Progenitor cell of endocrine pancreas (in vitro differentiated cells): ENCODE measurements at regions not wholly inside any gene's neighbourhood (a gene's known extent, or its start where the extent isn't known, plus 50 kb on each side); places are given as distances from the start of the nearest gene placed in this dataset.

Experiments
- DNase-seq: peaks from one replicate; pipeline ENCODE4 v3.0.0; 2021; ENCODE audit warnings: low spot score; ENCODE audit not compliant: unreplicated experiment
- H3K27ac Mint-ChIP-seq: 2 replicates; pipeline ENCODE4 v1.8.0; 2021; ENCODE audit warnings: mild to moderate bottlenecking, moderate library complexity, mixed read lengths
- H3K27me3 Mint-ChIP-seq: 2 replicates; pipeline ENCODE4 v1.8.0; 2021; ENCODE audit warnings: mixed read lengths
- H3K36me3 Mint-ChIP-seq: 2 replicates; pipeline ENCODE4 v1.8.0; 2022; ENCODE audit warnings: mixed read lengths; ENCODE audit not compliant: insufficient read depth
- H3K4me1 Mint-ChIP-seq: 2 replicates; pipeline ENCODE4 v1.8.0; 2021; ENCODE audit warnings: low read depth, mixed read lengths
- H3K4me3 Mint-ChIP-seq: 2 replicates; pipeline ENCODE4 v1.8.0; 2021; ENCODE audit warnings: low read depth, mild to moderate bottlenecking, moderate library complexity, mixed read lengths
- H3K9me3 Mint-ChIP-seq: 2 replicates; pipeline ENCODE4 v1.8.0; 2021; ENCODE audit warnings: low read depth, mixed read lengths
- CTCF ChIP-seq: fragments of 200-600 bp; sonication (generic); IDR thresholded peaks from one replicate; pipeline ENCODE4 v1.5.0; 2021; ENCODE audit warnings: antibody characterized with exemption, mild to moderate bottlenecking; ENCODE audit not compliant: unreplicated experiment

GRCh38 chr6:144820270-144820669, 535.1 kb downstream of the UTRN start:
- no peak overlapping the region for H3K27ac Mint-ChIP-seq
- H3K4me1 Mint-ChIP-seq, result peaks cover 6% of the 10 kb centered on the region
- H3K27me3 Mint-ChIP-seq, result no peaks in the 10 kb centered on the region
- H3K36me3 Mint-ChIP-seq, result peaks cover 17% of the 10 kb centered on the region
- no peak for TF ChIP-seq CTCF
- no peak overlapping the region for H3K4me3 Mint-ChIP-seq
- DNase-seq, result no peak
- no peaks in the 10 kb centered on the region for H3K9me3 Mint-ChIP-seq

GRCh38 chr6:144823131-144823530, 538.0 kb downstream of the UTRN start:
- Mint-ChIP-seq H3K9me3 (no peaks in the 10 kb centered on the region), H3K4me3 (no peak overlapping the region), H3K27ac (no peak overlapping the region), H3K36me3 (peaks cover 16% of the 10 kb centered on the region), H3K27me3 (no peaks in the 10 kb centered on the region), H3K4me1 (peaks cover 6% of the 10 kb centered on the region)
- DNase-seq, result no peak
- no peak for TF ChIP-seq CTCF

GRCh38 chr6:144824018-144824417, 538.9 kb downstream of the UTRN start:
- Mint-ChIP-seq H3K36me3 (peaks cover 18% of the 10 kb centered on the region), H3K9me3 (no peaks in the 10 kb centered on the region), H3K4me3 (no peak overlapping the region), H3K27ac (no peak overlapping the region), H3K27me3 (no peaks in the 10 kb centered on the region), H3K4me1 (peaks cover 3% of the 10 kb centered on the region)
- no peak for DNase-seq
- TF ChIP-seq CTCF, result no peak

GRCh38 chr6:144834426-144835038, 549.4 kb downstream of the UTRN start:
- TF ChIP-seq CTCF, result no peak
- peaks cover 44% of the 10 kb centered on the region for H3K36me3 Mint-ChIP-seq
- H3K9me3 Mint-ChIP-seq, result no peaks in the 10 kb centered on the region
- DNase-seq, result no peak
- H3K4me1 Mint-ChIP-seq, result no peaks in the 10 kb centered on the region
- no peaks in the 10 kb centered on the region for H3K27me3 Mint-ChIP-seq
- H3K4me3 Mint-ChIP-seq, result no peak overlapping the region
- no peak overlapping the region for H3K27ac Mint-ChIP-seq

- Mint-ChIP-seq H3K9me3 (no peaks in the 10 kb centered on the region), H3K36me3 (peaks cover 45% of the 10 kb centered on the region), H3K27me3 (no peaks in the 10 kb centered on the region), H3K4me1 (no peaks in the 10 kb centered on the region), H3K4me3 (no peak overlapping the region), H3K27ac (peak overlapping the region; percentile 48)
- TF ChIP-seq CTCF, result no peak
- no peak for DNase-seq
Observed at GRCh38 chr6:144835322-144835973, 550.3 kb downstream of the UTRN start.
